Effector memory CD4-positive, alpha-beta T cell (primary cell): ENCODE measurements at regions not wholly inside any gene's neighbourhood (a gene's known extent, or its start where the extent isn't known, plus 50 kb on each side); places are given as distances from the start of the nearest gene placed in this dataset.

ENCODE experiments used
- DNase-seq, 3 donors: peaks; one replicate each; pipeline ENCODE4 v3.0.0-alpha.2; 2020
- H3K27ac ChIP-seq: 2 replicates; pipeline ENCODE4 v1.7.0; 2013; ENCODE audit warnings: mild to moderate bottlenecking, low read length, moderate library complexity; ENCODE audit not compliant: insufficient read depth, poor library complexity, severe bottlenecking
- H3K27me3 ChIP-seq: replicated peaks from 2 replicates; pipeline ENCODE4 v1.7.0; 2013; ENCODE audit warnings: mild to moderate bottlenecking, low read length; ENCODE audit not compliant: insufficient read depth, control insufficient read depth, poor library complexity, severe bottlenecking
- H3K36me3 ChIP-seq: 2 replicates; pipeline ENCODE4 v1.7.0; 2013; ENCODE audit warnings: mild to moderate bottlenecking, low read length, moderate library complexity; ENCODE audit not compliant: control insufficient read depth, insufficient read depth
- H3K4me1 ChIP-seq: 2 replicates; pipeline ENCODE4 v1.7.0; 2013; ENCODE audit warnings: low read length, mild to moderate bottlenecking; ENCODE audit not compliant: control insufficient read depth, insufficient read depth, poor library complexity, severe bottlenecking
- H3K4me3 ChIP-seq: 2 replicates; pipeline ENCODE4 v1.7.0; 2013; ENCODE audit warnings: low read length, low read depth, mild to moderate bottlenecking; ENCODE audit not compliant: insufficient read depth, poor library complexity, severe bottlenecking
- H3K9me3 ChIP-seq: 2 replicates; pipeline ENCODE4 v1.7.0; 2013; ENCODE audit warnings: mild to moderate bottlenecking, low read length, moderate library complexity; ENCODE audit not compliant: control insufficient read depth

DNA sequence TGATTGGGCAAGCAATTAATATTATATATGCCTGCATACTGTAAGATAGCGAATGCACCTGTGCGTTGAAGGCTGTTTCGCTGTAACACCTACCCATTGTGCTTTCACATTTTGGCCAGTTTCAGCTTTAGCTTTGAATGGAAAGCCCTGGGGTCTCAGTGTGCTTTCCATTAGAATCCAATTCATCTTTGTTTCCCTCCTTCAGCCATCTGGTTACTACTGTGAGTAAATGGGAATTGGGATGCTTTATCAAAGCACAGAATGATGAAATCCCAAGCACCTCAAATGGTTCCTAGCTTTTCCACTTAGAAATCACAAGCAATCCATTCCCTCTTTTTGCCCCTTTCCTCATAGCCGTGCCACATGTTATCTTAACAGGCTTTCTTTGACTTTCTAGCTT, 127.1 kb downstream of the HDGFL1 start:
- Histone ChIP-seq H3K4me3 (no peak overlapping the region), H3K4me1 (no peaks in the 10 kb centered on the region), H3K27me3 (no peaks in the 10 kb centered on the region), H3K9me3 (no peaks in the 10 kb centered on the region), H3K27ac (no peak overlapping the region), H3K36me3 (no peaks in the 10 kb centered on the region)
- DNase-seq = no peak

DNA sequence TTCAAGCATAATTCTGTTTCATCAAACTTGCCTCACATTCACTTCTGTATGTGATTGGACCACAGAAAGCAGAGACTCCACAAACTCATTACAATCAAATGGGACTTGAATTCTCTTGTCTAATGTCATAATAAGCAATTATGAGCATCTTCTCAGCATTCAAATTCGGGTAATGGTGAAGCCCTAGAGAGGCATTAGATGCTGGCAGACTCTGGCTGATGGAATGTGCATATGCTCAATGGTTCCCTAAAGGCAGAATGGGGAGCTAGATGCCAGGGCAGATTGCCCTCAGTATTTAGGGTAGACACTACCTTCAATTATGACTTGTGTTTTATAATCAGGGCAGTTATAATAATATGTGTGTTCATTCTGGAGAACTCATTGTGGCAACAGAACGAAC, 127.9 kb downstream of the HDGFL1 start:
- Histone ChIP-seq H3K27me3 (no peaks in the 10 kb centered on the region), H3K27ac (no peak overlapping the region), H3K9me3 (no peaks in the 10 kb centered on the region), H3K4me3 (no peak overlapping the region), H3K36me3 (no peaks in the 10 kb centered on the region), H3K4me1 (no peaks in the 10 kb centered on the region)
- DNase-seq = no peak

DNA sequence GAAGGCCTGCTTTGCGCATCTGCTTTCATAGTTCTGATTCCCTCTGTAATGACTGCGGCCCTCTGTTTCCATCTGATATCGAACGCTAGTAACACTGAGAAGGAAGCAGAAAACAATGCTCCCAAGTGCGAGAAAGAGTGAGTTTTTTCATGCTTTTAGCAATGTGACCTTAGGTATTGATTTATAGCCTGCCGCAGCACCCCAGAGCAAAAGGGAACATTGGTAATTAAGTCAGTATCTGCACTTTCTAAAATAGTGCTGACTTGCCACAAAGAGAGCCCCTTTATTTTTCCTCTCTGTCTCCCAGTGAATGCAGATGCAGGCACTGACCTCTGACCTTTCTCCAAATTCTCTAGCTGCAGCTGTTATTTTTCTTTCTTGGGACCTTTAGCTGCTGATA, 129.8 kb downstream of the HDGFL1 start:
- Histone ChIP-seq H3K27me3 (no peaks in the 10 kb centered on the region), H3K36me3 (no peaks in the 10 kb centered on the region), H3K27ac (no peak overlapping the region), H3K4me3 (no peak overlapping the region), H3K4me1 (no peaks in the 10 kb centered on the region), H3K9me3 (no peaks in the 10 kb centered on the region)
- no peak for DNase-seq

DNA sequence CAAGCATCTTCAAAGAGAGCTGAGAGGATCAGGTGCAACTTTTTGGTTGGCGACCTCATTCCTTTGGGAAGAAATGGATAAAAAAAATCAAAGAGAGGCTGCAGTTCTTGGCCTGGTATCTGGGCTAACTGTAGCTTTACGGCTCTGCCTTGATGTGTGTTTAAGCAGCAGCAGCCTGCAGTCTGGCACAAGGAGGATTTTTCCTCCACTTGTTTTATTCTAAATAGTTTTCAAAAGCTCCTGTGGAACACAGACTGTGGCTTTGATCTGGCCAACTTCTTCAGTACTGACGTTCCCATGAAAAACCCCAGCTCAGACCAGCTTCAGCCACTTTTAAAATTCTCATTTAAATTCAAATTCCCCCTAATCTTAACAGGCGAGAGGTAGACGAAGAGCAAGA, 137.3 kb downstream of the HDGFL1 start:
- DNase-seq = no peak
- no peak overlapping the region for H3K4me3 ChIP-seq
- H3K36me3 ChIP-seq = no peaks in the 10 kb centered on the region
- no peak overlapping the region for H3K27ac ChIP-seq
- no peaks in the 10 kb centered on the region for H3K4me1 ChIP-seq
- H3K9me3 ChIP-seq = no peaks in the 10 kb centered on the region
- no peaks in the 10 kb centered on the region for H3K27me3 ChIP-seq

DNA sequence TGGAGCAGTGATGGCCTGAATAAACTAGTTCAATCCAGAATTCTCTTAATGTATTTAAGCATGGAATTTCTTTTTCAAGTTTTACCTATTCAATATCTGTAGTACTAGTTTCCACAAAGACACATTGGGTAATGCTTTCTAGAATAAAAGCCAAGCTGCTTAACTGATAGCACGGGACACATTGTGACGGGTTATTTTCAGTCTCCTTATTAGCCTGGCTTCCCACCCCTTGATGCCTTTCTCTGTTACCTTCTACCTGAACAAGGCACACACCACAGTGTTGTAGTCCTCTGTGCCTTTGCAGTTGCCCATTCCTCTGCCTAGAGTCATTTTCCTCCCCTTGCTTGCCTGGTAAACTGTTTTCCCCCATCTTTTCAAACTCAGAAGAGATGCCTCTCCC, 139.1 kb downstream of the HDGFL1 start:
- no peak for DNase-seq
- no peak overlapping the region for H3K4me3 ChIP-seq
- H3K27me3 ChIP-seq = no peaks in the 10 kb centered on the region
- H3K4me1 ChIP-seq = no peaks in the 10 kb centered on the region
- H3K36me3 ChIP-seq = no peaks in the 10 kb centered on the region
- no peak overlapping the region for H3K27ac ChIP-seq
- H3K9me3 ChIP-seq = no peaks in the 10 kb centered on the region

DNA sequence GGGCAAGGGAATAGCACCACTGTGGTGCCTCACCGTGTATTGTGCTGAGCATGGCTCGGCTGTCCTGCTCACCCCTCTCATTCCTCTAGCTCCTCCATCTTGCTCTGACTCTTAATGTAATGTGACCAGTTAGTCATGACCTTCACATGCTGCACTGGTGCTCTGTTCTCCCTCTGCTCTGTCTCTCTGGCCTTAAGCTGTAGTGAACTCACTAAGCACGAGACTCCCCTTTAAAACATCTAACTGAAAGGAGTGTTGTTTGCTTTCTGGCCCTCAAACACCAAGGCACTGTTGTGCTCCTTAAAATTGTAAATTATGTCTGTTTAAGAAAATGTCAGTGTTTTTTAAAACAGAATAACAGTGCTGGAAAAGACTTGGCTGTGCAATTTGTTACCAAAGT, 140.4 kb downstream of the HDGFL1 start:
- Histone ChIP-seq H3K27me3 (no peaks in the 10 kb centered on the region), H3K4me1 (no peaks in the 10 kb centered on the region), H3K9me3 (no peaks in the 10 kb centered on the region), H3K27ac (no peak overlapping the region), H3K36me3 (no peaks in the 10 kb centered on the region), H3K4me3 (no peak overlapping the region)
- DNase-seq = no peak

DNA sequence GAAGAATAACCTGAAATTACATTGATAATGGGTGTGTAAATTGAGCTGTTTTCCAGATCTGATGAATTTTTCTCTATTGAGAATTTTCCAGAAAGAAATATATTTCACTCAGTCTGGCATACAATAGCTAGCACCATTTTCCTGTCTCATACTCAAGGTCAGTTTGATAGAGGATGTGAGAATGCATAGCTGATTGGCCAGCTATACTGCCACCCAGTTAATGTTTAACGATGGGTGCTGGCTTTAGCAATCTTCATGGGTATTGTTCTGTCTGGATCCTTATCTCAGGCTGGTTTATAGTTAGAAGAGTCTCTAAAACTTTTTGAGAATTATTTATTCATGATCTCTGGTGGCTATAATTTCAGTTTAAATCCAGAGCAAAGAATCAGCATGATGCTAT, 147.4 kb downstream of the HDGFL1 start:
- Histone ChIP-seq H3K36me3 (no peaks in the 10 kb centered on the region), H3K4me3 (no peak overlapping the region), H3K27me3 (no peaks in the 10 kb centered on the region), H3K9me3 (no peaks in the 10 kb centered on the region), H3K27ac (no peak overlapping the region), H3K4me1 (no peaks in the 10 kb centered on the region)
- no peak for DNase-seq

DNA sequence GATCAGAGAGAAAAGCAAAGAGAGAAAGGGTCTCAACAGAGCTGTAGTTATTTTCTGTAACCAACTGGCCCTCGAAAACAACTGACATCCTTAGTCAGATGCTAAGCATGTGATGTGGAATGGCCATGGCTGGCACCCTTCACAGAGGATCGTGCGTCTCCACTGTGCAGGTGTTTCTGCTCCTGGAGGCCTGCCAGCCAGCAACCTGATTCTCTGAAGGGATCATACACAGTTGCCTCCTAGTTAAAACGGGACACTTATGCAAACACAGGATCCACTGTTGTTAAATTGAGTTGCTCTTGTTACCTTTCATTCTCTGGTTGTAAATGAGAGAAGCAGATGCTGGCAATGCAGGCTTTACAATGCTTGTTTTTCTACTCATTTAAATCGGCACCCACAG, 148.5 kb downstream of the HDGFL1 start:
- DNase-seq = no peak
- H3K27me3 ChIP-seq = no peaks in the 10 kb centered on the region
- H3K36me3 ChIP-seq = no peaks in the 10 kb centered on the region
- no peak overlapping the region for H3K27ac ChIP-seq
- H3K4me3 ChIP-seq = no peak overlapping the region
- no peaks in the 10 kb centered on the region for H3K4me1 ChIP-seq
- no peaks in the 10 kb centered on the region for H3K9me3 ChIP-seq

DNA sequence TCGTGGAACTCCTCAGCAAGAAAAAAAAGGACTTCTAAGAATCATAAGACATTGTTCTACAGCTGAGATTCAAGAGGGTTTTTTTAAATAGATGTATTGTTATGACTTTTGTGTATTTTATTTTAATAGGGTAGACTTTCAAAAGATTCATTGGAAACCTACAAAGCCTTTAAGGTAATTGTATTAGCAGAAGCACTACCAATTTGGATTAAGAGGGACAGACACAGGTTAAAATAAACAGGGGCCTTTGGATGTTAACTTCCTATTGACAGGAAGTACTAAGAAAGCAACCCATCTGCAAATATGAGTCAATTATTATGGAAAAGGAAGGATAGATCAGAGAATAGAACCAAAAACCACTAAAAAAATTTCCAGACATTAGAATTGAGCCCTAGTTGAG, 153.5 kb downstream of the HDGFL1 start:
- Histone ChIP-seq H3K36me3 (no peaks in the 10 kb centered on the region), H3K27ac (no peak overlapping the region), H3K27me3 (no peaks in the 10 kb centered on the region), H3K4me1 (no peaks in the 10 kb centered on the region), H3K4me3 (no peak overlapping the region), H3K9me3 (no peaks in the 10 kb centered on the region)
- DNase-seq = no peak

DNA sequence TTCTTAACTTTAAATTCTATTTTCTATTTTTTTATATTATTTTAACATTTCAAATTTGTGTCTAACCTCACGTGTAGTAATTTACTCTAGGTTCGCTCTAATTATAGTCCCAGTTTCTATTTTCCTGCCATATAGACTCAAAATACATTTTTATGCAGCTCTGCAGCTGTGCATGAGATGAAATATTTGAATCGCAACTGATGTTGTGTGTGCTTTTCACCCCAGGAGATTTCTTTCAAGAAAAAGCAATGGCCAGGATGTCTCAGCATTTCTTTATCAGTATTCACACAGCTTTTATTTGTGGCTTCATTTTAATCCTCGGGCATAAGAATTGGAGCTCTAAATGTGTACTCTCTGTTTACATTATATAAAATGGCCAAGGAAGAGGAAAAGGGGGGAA, 157.6 kb downstream of the HDGFL1 start:
- no peak for DNase-seq

DNA sequence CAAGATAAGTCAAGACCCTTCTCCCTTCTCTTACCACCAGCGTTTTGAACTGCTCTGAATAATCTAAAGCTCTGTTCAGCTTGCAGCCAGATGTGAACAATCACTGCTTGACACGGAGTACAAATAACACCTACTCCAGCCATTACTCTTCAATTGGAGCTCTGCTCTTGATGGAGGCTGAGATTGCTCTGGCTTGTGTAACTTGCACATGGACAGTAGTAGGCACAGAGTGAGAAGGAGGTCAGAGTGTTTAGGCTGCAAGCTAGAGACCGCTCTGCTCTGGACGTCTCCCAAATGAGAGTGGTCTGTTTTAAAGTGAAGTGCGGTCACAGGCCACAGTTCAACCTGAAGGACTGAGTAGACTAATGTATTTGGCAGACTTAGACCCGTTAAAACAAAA, 158.3 kb downstream of the HDGFL1 start:
- H3K9me3 ChIP-seq = no peaks in the 10 kb centered on the region
- H3K27me3 ChIP-seq = no peaks in the 10 kb centered on the region
- DNase-seq = no peak
- no peaks in the 10 kb centered on the region for H3K36me3 ChIP-seq
- no peaks in the 10 kb centered on the region for H3K4me1 ChIP-seq
- H3K4me3 ChIP-seq = no peak overlapping the region
- no peak overlapping the region for H3K27ac ChIP-seq

More for the DNA sequence above, 157.6 kb downstream of the HDGFL1 start:
- H3K27me3 ChIP-seq = no peaks in the 10 kb centered on the region
- H3K36me3 ChIP-seq = no peaks in the 10 kb centered on the region
- H3K4me1 ChIP-seq = no peaks in the 10 kb centered on the region
- no peak overlapping the region for H3K4me3 ChIP-seq
- H3K27ac ChIP-seq = no peak overlapping the region
- no peaks in the 10 kb centered on the region for H3K9me3 ChIP-seq
